ENCODE measurements at regions not wholly inside any gene's neighbourhood (a gene's known extent, or its start where the extent isn't known, plus 50 kb on each side); places are given as distances from the start of the nearest gene placed in this dataset.

GRCh38 chr12:91563011-91563765 is 380.6 kb upstream of the DCN start:
- DNase-seq = no peak

DNA sequence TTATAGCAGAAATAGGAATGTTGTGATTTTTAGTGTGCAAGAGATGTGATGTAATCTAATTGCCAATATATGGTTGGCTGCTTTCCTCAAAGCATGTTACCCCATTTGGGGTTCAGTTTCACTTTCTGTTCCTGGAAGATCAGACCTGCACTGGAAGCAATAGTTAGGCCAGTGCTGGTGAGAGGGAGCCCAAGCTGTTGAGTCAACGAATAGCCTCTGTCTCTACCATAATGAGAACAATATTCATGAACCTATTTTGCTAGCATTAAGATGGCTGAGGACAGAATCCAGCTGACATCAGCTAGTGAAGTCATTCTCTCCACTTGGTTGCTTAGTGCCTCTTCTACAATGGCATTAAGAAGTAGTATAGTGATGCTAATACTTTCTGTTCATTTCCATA is 379.9 kb upstream of the DCN start:
- DNase-seq = peak; percentile 17

GRCh38 chr12:91561958-91562325 is 379.3 kb upstream of the DCN start:
- DNase-seq = peak; percentile 18

GRCh38 chr12:91561301-91561957 is 378.8 kb upstream of the DCN start:
- DNase-seq = peak; percentile 10

DNA sequence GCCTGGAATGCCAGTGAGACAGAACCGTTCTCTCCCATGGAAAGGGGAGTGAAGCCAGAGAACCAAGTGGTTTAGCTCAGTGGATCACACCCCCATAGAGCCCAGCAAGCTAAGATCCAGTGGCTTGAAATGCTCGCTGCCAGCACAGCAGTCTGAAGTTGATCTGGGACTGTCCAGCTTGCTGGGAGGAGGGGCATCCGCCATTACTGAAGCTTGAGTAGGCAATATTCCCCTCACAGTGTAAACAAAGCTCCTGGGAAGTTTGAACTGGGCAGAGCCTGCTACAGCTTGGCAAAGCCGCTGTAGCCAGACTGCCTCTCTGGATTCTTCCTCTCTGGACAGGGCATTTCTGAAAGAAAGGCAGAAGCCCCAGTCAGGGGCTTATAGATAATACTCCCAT is 374.3 kb upstream of the DCN start:
- no peak for DNase-seq

GRCh38 chr12:91555436-91556415 is 373.1 kb upstream of the DCN start:
- no peak for DNase-seq

GRCh38 chr12:91551927-91552326 is 369.3 kb upstream of the DCN start:
- no peak for DNase-seq

- DNase-seq = no peak
Observed at GRCh38 chr12:91551242-91551641, 368.6 kb upstream of the DCN start.

GRCh38 chr12:91542666-91543065 is 360.0 kb upstream of the DCN start:
- DNase-seq = no peak

DNA sequence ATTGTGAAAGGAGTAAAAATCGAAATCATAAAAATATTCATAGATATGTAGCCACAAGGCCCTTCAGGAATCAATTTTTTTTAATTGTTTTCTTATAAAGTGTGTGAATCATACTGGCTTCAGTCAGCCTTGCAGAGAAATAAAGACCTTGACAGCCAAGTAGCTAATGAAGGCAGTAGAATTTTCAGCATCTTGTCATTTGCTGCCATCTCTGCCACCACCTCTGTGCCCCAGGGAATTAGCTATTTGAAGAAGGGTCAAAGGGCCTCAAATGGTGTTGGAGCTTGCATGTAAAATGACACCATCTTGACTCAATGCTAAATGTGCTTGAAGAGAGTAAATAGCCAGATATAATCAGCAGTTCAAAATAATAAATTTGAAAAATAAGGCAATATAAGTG is 359.4 kb upstream of the DCN start:
- DNase-seq = no peak

DNA sequence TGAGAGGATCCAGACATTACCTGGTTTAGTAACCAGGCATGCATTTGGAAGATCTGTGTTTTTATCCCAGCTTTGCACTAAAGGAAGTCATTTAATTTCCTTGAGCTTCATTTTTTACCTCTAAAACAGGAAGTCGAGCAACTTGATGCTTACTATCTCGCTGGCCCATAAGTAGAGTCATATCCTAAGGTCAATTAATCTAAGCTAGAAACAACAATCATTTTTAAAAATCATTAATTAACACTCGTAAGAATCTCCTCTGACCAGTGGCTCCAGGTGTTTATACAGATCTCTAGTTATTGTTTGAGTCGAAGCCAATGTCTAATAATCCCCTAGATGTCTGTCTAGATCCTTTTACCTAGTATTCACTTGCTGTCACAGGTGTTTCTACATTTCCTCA is 355.8 kb upstream of the DCN start:
- DNase-seq = no peak

DNA sequence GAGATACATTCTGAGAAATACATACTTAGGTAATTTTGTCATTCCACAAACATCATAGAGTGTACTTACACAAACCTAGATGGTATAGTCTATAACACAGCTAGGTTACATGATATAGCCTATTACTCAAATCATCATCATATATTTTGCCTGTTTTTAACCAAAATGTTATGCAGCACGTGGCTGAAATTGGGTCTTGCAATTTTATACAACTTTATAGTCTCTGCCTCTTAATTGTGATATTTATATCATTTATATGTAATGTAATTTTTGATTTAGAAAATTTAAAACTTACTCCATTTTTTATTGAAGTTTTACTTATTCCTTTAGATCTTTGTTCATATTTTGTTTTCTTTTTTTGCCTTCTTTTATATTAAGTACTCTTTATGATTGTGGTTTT is 350.7 kb upstream of the DCN start:
- no peak for DNase-seq

DNA sequence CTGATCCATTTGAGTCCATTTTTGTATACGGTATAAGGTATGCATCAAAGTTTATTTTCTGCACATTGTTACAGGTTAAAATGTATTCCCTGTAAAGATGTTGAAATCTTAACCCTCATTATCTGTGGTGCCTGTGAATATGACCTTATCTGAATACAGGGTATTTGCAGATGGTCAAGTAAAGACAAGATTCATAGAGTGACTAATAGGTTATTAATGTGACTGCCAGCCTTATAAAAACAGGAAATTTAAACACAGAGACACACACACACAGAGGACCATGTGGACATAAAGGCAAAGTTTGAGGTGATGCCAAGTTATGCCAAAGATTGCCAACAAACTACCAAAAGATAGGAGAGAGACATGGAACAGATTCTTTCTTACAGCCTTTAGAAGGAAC is 347.2 kb upstream of the DCN start:
- no peak for DNase-seq

GRCh38 chr12:91523831-91524230 is 341.2 kb upstream of the DCN start:
- DNase-seq = no peak

DNA sequence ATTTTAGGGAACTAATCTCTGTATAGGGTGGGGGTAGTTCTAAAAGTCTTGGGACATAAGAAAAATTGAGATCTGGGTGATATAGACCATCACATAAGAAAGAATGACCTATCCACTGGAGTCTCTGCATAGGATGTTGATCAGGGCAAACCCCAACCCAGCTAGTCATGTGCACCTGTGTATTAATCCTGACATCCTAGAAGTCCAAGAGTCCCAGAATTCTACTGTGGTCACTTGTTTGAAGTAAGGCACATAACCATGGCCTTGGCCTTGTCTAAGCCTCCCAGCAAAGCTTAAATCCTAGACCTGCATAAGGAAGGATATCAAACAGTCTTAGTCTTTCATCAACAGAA is 334.1 kb upstream of the DCN start:
- no peak for DNase-seq

GRCh38 chr12:91515944-91516694 is 333.5 kb upstream of the DCN start:
- no peak for DNase-seq

DNA sequence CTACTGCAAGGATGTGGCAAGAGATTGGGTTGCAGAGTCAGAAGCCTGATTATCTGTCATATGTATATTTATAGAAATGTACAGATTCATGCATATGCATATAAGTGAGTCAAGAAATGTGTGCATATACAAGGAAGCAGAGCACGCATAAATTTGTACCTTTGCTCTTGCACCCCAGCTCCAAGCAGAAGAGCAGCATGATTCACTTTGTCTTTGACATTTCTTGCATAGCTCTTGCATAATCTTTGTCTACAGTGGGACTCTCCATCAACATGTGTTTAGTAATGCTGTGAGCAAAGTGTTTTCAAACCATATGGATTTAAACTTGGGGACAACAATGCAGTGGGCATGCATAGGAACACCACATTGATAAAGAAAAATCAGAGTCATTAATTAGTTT is 330.7 kb upstream of the DCN start:
- DNase-seq = no peak

DNA sequence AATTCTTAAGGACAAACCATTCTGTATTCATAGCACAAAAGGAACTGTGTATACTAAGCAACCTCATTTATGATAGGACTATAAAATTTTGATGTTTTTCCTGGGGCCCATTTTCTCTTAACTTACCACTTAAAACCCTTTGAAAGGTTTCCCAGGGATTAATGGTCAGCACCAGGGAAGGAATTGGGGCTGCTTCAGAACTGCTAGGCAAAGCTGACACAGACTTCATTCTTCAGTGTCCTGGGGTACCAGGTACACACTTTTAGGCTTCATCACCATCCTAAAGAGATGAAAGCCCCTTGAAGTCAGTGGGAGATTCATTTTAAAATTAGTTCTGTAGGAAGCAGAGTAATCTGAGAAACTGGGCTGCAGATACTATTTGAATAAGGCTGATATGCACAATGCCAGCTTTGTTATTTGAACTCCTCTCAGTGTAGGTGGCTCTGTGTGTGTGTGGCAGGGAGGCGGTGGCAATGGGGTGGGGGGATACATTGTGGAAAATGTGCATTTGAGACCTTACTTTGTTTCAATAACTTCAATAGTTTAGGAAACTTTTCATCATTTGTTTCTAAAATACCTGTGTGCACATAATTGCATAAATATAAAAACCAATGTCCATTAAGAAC is 329.3 kb upstream of the DCN start:
- no peak for DNase-seq

- DNase-seq = no peak
Observed at GRCh38 chr12:91507754-91508153, 325.1 kb upstream of the DCN start.

DNA sequence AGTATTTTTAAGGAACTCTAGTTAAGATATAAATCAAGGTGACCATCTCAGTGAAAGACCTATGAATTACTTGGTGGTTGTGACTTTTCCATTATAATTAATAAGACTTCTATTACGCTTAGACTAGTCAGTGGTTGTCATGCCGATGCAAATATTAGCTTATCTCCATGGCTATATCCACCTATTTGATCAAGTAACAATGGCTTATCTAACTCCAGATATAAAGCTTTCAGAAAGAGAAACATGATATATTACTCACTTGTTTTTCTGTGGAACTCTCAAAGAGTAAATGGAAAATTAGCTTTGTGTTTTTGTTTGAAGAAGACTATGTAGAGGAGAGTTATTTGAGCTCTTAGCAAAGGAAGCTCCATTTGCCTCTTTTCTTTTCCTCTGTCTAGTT is 323.8 kb upstream of the DCN start:
- DNase-seq = no peak

- DNase-seq = no peak
Observed at GRCh38 chr12:91505006-91505405, 322.4 kb upstream of the DCN start.

DNA sequence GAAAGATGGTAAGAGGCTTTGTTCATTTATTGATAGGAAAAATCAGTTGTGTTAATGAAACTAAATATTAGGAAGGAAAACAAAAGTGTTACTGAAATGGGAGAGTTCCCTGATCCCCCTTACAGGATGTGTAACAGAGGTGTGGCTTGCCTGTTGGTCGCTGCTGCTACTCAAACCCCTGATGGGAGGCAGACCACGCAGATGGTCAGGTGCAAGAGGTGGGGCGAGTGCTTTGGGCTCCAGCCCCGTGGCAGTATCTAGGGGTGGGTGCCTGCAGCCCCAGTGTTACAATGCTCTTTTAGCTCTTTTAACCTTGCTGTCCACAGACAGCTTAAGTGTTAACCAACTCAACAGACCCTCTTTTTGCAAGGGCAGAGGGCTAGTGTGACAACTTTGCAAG is 319.6 kb upstream of the DCN start:
- no peak for DNase-seq

GRCh38 chr12:91496337-91496736 is 313.7 kb upstream of the DCN start:
- DNase-seq = no peak
